OCI-LY7 (cell line): ENCODE measurements at regions not wholly inside any gene's neighbourhood (a gene's known extent, or its start where the extent isn't known, plus 50 kb on each side); places are given as distances from the start of the nearest gene placed in this dataset.

Source experiments
- EZH2phosphoT487 ChIP-seq: fragments of 200-600 bp; sonication (generic); IDR thresholded peaks from 2 replicates; pipeline ENCODE4 v1.6.1; 2018; ENCODE audit warnings: low read depth, borderline replicate concordance, mild to moderate bottlenecking, mixed run types, antibody characterized with exemption, low read length, moderate library complexity, mixed read lengths
- TF ChIP-seq, protein P1 (sequence below): fragments of 200-600 bp; sonication (generic); conservative IDR thresholded peaks from 2 replicates; pipeline ENCODE4 v1.5.1; 2014; ENCODE audit warnings: mild to moderate bottlenecking, antibody characterized with exemption, low read length, moderate library complexity, mixed read lengths

DNA sequence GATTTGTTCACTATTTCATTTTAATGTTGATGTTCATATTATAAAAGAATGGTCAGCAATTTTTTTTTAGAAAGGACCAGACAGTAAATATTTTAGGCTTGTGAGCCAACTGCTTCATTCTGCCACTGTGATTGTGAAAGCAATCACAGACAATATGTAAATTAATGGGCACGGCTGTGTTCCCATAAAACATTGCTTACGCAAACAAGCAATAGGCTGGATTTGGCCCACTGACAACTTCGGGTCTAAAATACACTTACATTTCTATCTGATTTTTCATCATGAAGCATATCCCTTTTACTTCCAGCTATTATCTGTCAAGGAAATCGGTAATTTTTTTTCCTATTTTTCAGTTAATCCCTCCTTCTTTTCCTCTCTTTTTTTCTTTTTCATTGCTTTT lies 182.2 kb upstream of the CDH2 start:
- TF ChIP-seq, protein P1, sequence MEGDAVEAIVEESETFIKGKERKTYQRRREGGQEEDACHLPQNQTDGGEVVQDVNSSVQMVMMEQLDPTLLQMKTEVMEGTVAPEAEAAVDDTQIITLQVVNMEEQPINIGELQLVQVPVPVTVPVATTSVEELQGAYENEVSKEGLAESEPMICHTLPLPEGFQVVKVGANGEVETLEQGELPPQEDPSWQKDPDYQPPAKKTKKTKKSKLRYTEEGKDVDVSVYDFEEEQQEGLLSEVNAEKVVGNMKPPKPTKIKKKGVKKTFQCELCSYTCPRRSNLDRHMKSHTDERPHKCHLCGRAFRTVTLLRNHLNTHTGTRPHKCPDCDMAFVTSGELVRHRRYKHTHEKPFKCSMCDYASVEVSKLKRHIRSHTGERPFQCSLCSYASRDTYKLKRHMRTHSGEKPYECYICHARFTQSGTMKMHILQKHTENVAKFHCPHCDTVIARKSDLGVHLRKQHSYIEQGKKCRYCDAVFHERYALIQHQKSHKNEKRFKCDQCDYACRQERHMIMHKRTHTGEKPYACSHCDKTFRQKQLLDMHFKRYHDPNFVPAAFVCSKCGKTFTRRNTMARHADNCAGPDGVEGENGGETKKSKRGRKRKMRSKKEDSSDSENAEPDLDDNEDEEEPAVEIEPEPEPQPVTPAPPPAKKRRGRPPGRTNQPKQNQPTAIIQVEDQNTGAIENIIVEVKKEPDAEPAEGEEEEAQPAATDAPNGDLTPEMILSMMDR: no peak
- TF ChIP-seq EZH2phosphoT487: no peak
